HCT116 (cell line): ENCODE measurements at regions not wholly inside any gene's neighbourhood (a gene's known extent, or its start where the extent isn't known, plus 50 kb on each side); places are given as distances from the start of the nearest gene placed in this dataset.

ENCODE experiments used
- ATAC-seq: fragments of 200-7000 bp; cut with Tn5 transposase; 2 replicates; pipeline ENCODE4 v1.9.1; 2020; ENCODE audit warnings: mild to moderate bottlenecking, moderate library complexity
- BruUV-seq: library from RNA; stranded (reverse); fragments of 400-500 nt; replicated peaks from 2 replicates; lab custom pipeline; 2021; lab: Mats Ljungman, UMichigan
- CTCF ChIA-PET: fragments of 300-600 bp; sonication (Branson Sonifier 250); formaldehyde crosslinking; loops from one replicate; lab custom pipeline; 2021; ENCODE audit warnings: antibody characterized with exemption; lab: Charles Lee
- POLR2A ChIA-PET: fragments of 300-600, 350-600 bp; sonication (Branson Sonifier 250); formaldehyde crosslinking; loops from one replicate; lab custom pipeline; 2021; ENCODE audit warnings: antibody characterized with exemption; lab: Charles Lee
- RAD21 ChIA-PET, 2 experiments: fragments of 300-600 bp; sonication (Branson Sonifier 250); formaldehyde crosslinking; loops; one replicate each; lab custom pipeline; 2023; ENCODE audit warnings: low total read pairs in 2 of 2; ENCODE audit not compliant: uncharacterized antibody in 2 of 2, unreplicated experiment in 2 of 2, low non-redundant PET in 1 of 2; lab: Charles Lee
- DNase-seq: peaks from one replicate; pipeline ENCODE4 v3.0.0-alpha.2; 2010; ENCODE audit warnings: low read depth, low spot score
- H2AFZ ChIP-seq: fragments of 200-600 bp; shearing (Covaris generic), sonication (generic); 2 replicates; pipeline ENCODE4 v1.6.1; 2017; ENCODE audit warnings: low read depth, mixed run types, mixed read lengths, antibody characterized with exemption, low read length; ENCODE audit not compliant: poor library complexity, severe bottlenecking
- H3K27ac ChIP-seq: 2 replicates; pipeline ENCODE4 v1.5.1; 2012; ENCODE audit warnings: low read depth, low read length
- H3K27me3 ChIP-seq: fragments of 200-600 bp; sonication (generic); 2 replicates; pipeline ENCODE4 v1.6.1; 2016; ENCODE audit warnings: mixed run types, low read length, mixed read lengths; ENCODE audit not compliant: insufficient read depth
- H3K36me3 ChIP-seq, 2 experiments: fragments of 200-500 bp in 1 of 2; fragments of 200-600 bp in 1 of 2; sonication (Bioruptor generic) in 1 of 2; sonication (generic) in 1 of 2; 2 replicates each; pipeline versions ENCODE4 v1.5.1 to v1.6.1; 2014 to 2016; ENCODE audit warnings: low read length in 2 of 2, inconsistent platforms in 1 of 2, mixed read lengths in 1 of 2, mixed run types in 1 of 2; ENCODE audit not compliant: insufficient read depth in 2 of 2, control insufficient read depth in 1 of 2
- H3K4me1 ChIP-seq, 2 experiments: fragments of 200-600 bp in 1 of 2; sonication (generic) in 1 of 2; 2 replicates each; pipeline versions ENCODE4 v1.5.1 to v1.6.1; 2012 to 2017; ENCODE audit warnings: low read length in 2 of 2, inconsistent platforms in 1 of 2, mild to moderate bottlenecking in 1 of 2, mixed read lengths in 1 of 2, mixed run types in 1 of 2, moderate library complexity in 1 of 2; ENCODE audit not compliant: insufficient read depth in 2 of 2, control insufficient read depth in 1 of 2
- H3K4me2 ChIP-seq: fragments of 200-600 bp; sonication (generic); 2 replicates; pipeline ENCODE4 v1.6.1; 2017; ENCODE audit warnings: mixed run types, low read length, mixed read lengths
- H3K4me3 ChIP-seq, 2 experiments: fragments of 200-600 bp in 1 of 2; sonication (generic) in 1 of 2; replicated peaks in 1 of 2; 2 replicates each; pipeline ENCODE4 v1.5.1; 2011 to 2016; ENCODE audit warnings: low read length in 2 of 2, control low read depth in 1 of 2, low read depth in 1 of 2, mild to moderate bottlenecking in 1 of 2, mixed read lengths in 1 of 2, mixed run types in 1 of 2
- H3K79me2 ChIP-seq: fragments of 200-600 bp; sonication (generic); 2 replicates; pipeline ENCODE4 v1.6.1; 2017; ENCODE audit warnings: mild to moderate bottlenecking, mixed run types, low read length, moderate library complexity, mixed read lengths; ENCODE audit not compliant: insufficient read depth
- H3K9ac ChIP-seq: fragments of 200-600 bp; sonication (generic); 2 replicates; pipeline ENCODE4 v1.6.1; 2016; ENCODE audit warnings: low read length, mixed read lengths
- H3K9me2 ChIP-seq: fragments of 200-600 bp; sonication (generic), shearing (Covaris generic); 2 replicates; pipeline ENCODE4 v1.6.1; 2017; ENCODE audit warnings: mixed run types, mild to moderate bottlenecking, moderate library complexity; ENCODE audit not compliant: insufficient read depth
- H3K9me3 ChIP-seq, 2 experiments: fragments of 200-500 bp in 1 of 2; fragments of 200-600 bp in 1 of 2; sonication (Bioruptor generic) in 1 of 2; sonication (generic) in 1 of 2; 2 replicates each; pipeline ENCODE4 v1.6.1; 2014 to 2017; ENCODE audit warnings: low read length in 2 of 2, mixed read lengths in 2 of 2, inconsistent platforms in 1 of 2, low read depth in 1 of 2, mild to moderate bottlenecking in 1 of 2, mixed run types in 1 of 2, moderate library complexity in 1 of 2; ENCODE audit not compliant: control insufficient read depth in 1 of 2, insufficient read depth in 1 of 2
- H4K20me1 ChIP-seq: fragments of 200-600 bp; sonication (generic), shearing (Covaris generic); 2 replicates; pipeline ENCODE4 v1.6.1; 2017; ENCODE audit warnings: mixed run types, mild to moderate bottlenecking, moderate library complexity; ENCODE audit not compliant: insufficient read depth
- REST ChIP-seq: IDR thresholded peaks from 2 replicates; pipeline ENCODE4 v1.6.1; 2012; ENCODE audit warnings: low read depth
- ZBTB33 ChIP-seq: IDR thresholded peaks from 2 replicates; pipeline ENCODE4 v1.6.1; 2011; ENCODE audit warnings: mild to moderate bottlenecking, low read length, moderate library complexity; ENCODE audit not compliant: insufficient replicate concordance; ENCODE audit errors: extremely low read depth
- intact Hi-C: fragments of 100-400 bp; cut with micrococcal nuclease; formaldehyde crosslinking; loops from 2 replicates; pipeline ENCODE4 v1.10.0; 2022

GRCh38 chr3:82796765-82797164 is 1035.3 kb upstream of the GBE1 start:
- Histone ChIP-seq H4K20me1 (no peaks in the 10 kb centered on the region), H3K4me2 (no peak overlapping the region), H3K36me3 (no peaks in the 10 kb centered on the region), H3K4me3 (no peak overlapping the region), H3K79me2 (no peaks in the 10 kb centered on the region), H3K9me2 (no peaks in the 10 kb centered on the region), H3K9me3 (peaks cover 5 to 13% of the 10 kb centered on the region in 2 experiments; a peak in 3 of 4 replicates), H3K9ac (no peak overlapping the region)
- ChIA-PET POLR2A (no interaction called here), RAD21 (no interaction called here)
- BruUV-seq = no TSS peak
- intact Hi-C loops = no loop called here
- TF ChIP-seq ZBTB33 = no peak
- no peak for TF ChIP-seq REST
- TF ChIP-seq, all 23 proteins: peak for 0
- CTCF ChIA-PET = no interaction called here
- Histone ChIP-seq H3K27ac (no peak overlapping the region), H3K4me1 (no peaks in the 10 kb centered on the region), H2AFZ (no peak overlapping the region), H3K27me3 (no peaks in the 10 kb centered on the region)
- ATAC-seq (no peak), DNase-seq (no peak)
